Transverse colon (tissue), 4 donors: ENCODE measurements at regions not wholly inside any gene's neighbourhood (a gene's known extent, or its start where the extent isn't known, plus 50 kb on each side); places are given as distances from the start of the nearest gene placed in this dataset.

Experiments
- DNase-seq: peaks from one replicate; pipeline ENCODE4 v3.0.0-alpha.2; 2019
- H3K27ac ChIP-seq, 4 donors: fragments of 200-600 bp; sonication (generic); 2 replicates each; pipeline ENCODE4 v1.5.1; 2016 to 2018; ENCODE audit warnings: inconsistent platforms in 4 of 4
- H3K27me3 ChIP-seq: fragments of 200-600 bp; sonication (generic); 2 replicates; pipeline ENCODE4 v1.5.1; 2017; ENCODE audit warnings: inconsistent platforms
- H3K36me3 ChIP-seq, 4 donors: fragments of 200-600 bp; sonication (generic); 2 replicates each; pipeline ENCODE4 v1.5.1; 2017 to 2019; ENCODE audit warnings: inconsistent platforms in 4 of 4
- H3K4me1 ChIP-seq, 4 donors: fragments of 200-600 bp; sonication (generic); 2 replicates each; pipeline ENCODE4 v1.5.1; 2017 to 2020; ENCODE audit warnings: inconsistent platforms in 4 of 4
- H3K4me3 ChIP-seq, 4 donors: fragments of 200-600 bp; sonication (generic); 1 replicate in 1 of 4; 2 replicates in 3 of 4; pipeline versions ENCODE4 v1.5.1 to v1.6.1; 2017 to 2019; ENCODE audit warnings: inconsistent platforms in 4 of 4
- H3K9me3 ChIP-seq, 2 donors: fragments of 200-600 bp; sonication (generic); 2 replicates each; pipeline ENCODE4 v1.5.1; 2017 to 2019; ENCODE audit warnings: inconsistent platforms in 2 of 2
- EP300 ChIP-seq: sonication (generic); formaldehyde crosslinking; IDR thresholded peaks from one replicate; pipeline ENCODE4 v1.6.1; 2017; ENCODE audit warnings: antibody characterized with exemption, low read depth
- POLR2A ChIP-seq: fragments of 450-650 bp; IDR thresholded peaks from one replicate; pipeline ENCODE4 v1.6.1; 2016; ENCODE audit warnings: antibody characterized with exemption, mild to moderate bottlenecking, moderate library complexity
- POLR2AphosphoS5 ChIP-seq, 3 donors: sonication (generic); formaldehyde crosslinking; IDR thresholded peaks; one replicate each; pipeline ENCODE4 v1.6.1; 2016; ENCODE audit warnings: antibody characterized with exemption in 3 of 3
- WGBS, 2 donors: methylation state at CpG; one replicate each; pipeline ENCODE4 v1.1.5; 2018; ENCODE audit warnings: low coverage in 1 of 2; 5-methylcytosine and 5-hydroxymethylcytosine counted together
- in situ Hi-C, 4 donors: fragments of 200-750 bp; cut with MboI; loops; one replicate each; pipeline versions ENCODE4 v1.15.0 to v1.15.1; 2017; ENCODE audit warnings: low sequenced_read_pairs in 3 of 4, low pct_ligation_motif_present in 1 of 4, low pct_unique_long_range_greater_than_20kb in 1 of 4
- intact Hi-C: fragments of 100-400 bp; cut with DNase I; formaldehyde crosslinking; loops from one replicate; pipeline ENCODE4 v1.15.1; 2023; ENCODE audit warnings: low total_unique reads
- TF ChIP-seq, protein P1 (sequence below), 5 experiments: fragments of 200-600 bp in 3 of 5; fragments of 450-650 bp in 2 of 5; sonication (generic) in 3 of 5; IDR thresholded peaks; 1 replicate in 2 of 5; 2 replicates in 3 of 5; pipeline ENCODE4 v1.5.1; 2016 to 2017; ENCODE audit warnings: antibody characterized with exemption in 5 of 5, inconsistent platforms in 3 of 5, mild to moderate bottlenecking in 2 of 5, moderate library complexity in 1 of 5

- Histone ChIP-seq H3K36me3 (no peaks in the 10 kb centered on the region), H3K27me3 (no peaks in the 10 kb centered on the region), H3K4me1 (no peaks in the 10 kb centered on the region), H3K9me3 (no peaks in the 10 kb centered on the region), H3K4me3 (no peak overlapping the region), H3K27ac (no peak overlapping the region)
- TF ChIP-seq POLR2AphosphoS5 (IDR thresholded peaks at IDR 0.05): no peak
- in situ Hi-C loops (no loop called here), intact Hi-C loops (no loop called here)
- 60 to 82% methylated on average over 1 of the region's 1 CpG for WGBS, 2 donors
- no peak for DNase-seq
Measured at GRCh38 chr2:22194218-22194617, 1070.5 kb downstream of the TDRD15 start.

DNA sequence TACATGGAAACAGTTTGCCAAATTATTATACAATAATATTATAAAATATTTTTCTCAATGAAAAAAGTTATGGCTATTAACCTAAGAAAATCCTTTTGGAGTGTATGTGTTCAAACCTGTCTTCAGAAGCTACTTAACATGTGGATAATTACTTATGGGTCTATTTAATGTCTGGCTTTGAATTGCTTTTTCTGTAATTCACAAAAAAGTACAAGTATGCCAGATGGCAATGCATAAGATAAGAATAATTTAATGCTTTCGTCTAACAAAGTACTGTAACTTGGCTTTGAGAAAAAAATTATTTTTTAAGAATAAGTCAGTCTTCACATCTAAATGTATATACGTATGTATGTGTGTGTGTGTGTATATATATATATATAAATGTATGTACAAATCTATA lies 1073.0 kb downstream of the TDRD15 start:
- Histone ChIP-seq H3K4me1 (no peaks in the 10 kb centered on the region), H3K4me3 (no peak overlapping the region), H3K36me3 (no peaks in the 10 kb centered on the region), H3K27ac (no peak overlapping the region), H3K9me3 (no peaks in the 10 kb centered on the region), H3K27me3 (no peaks in the 10 kb centered on the region)
- in situ Hi-C loops: no loop called here
- TF ChIP-seq POLR2A: no peak
- WGBS, 2 donors: 81 to 82% methylated on average over 2 of the region's 2 CpGs
- no peak for DNase-seq
- intact Hi-C loops: no loop called here

- H3K4me1 ChIP-seq: no peaks in the 10 kb centered on the region
- H3K36me3 ChIP-seq: no peaks in the 10 kb centered on the region
- in situ Hi-C loops (no loop called here), intact Hi-C loops (no loop called here)
- no peaks in the 10 kb centered on the region for H3K9me3 ChIP-seq
- no peaks in the 10 kb centered on the region for H3K27me3 ChIP-seq
- DNase-seq: no peak
- no peak overlapping the region for H3K4me3 ChIP-seq
- H3K27ac ChIP-seq: no peak overlapping the region
- TF ChIP-seq POLR2AphosphoS5 (IDR thresholded peaks at IDR 0.05) (no peak), POLR2A (no peak), EP300 (no peak)
- TF ChIP-seq, protein P1, sequence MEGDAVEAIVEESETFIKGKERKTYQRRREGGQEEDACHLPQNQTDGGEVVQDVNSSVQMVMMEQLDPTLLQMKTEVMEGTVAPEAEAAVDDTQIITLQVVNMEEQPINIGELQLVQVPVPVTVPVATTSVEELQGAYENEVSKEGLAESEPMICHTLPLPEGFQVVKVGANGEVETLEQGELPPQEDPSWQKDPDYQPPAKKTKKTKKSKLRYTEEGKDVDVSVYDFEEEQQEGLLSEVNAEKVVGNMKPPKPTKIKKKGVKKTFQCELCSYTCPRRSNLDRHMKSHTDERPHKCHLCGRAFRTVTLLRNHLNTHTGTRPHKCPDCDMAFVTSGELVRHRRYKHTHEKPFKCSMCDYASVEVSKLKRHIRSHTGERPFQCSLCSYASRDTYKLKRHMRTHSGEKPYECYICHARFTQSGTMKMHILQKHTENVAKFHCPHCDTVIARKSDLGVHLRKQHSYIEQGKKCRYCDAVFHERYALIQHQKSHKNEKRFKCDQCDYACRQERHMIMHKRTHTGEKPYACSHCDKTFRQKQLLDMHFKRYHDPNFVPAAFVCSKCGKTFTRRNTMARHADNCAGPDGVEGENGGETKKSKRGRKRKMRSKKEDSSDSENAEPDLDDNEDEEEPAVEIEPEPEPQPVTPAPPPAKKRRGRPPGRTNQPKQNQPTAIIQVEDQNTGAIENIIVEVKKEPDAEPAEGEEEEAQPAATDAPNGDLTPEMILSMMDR (IDR thresholded peaks at IDR 0.05): no peak
- WGBS, 2 donors: 44 to 51% methylated on average over 4 to 9 of the region's 9 CpGs
Measured at GRCh38 chr2:22198381-22199283, 1074.9 kb downstream of the TDRD15 start.

DNA sequence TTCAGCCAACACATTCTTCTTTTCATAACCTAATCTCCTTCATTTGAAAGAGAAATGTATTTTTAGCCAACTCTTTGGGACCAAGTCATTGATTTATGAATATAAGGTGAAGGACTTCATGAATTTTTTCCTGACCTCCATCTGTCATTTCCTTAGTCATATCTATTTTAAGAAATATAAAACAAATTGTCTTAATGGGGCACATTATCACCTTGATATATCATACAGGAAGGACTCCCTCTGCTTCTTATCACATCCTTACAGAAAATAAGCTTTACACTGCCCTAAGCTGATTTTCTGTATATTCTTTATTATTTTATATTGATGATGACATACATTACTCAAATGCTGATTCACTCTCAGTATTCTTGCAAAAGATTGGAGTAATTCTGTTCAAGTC lies 1076.2 kb downstream of the TDRD15 start:
- no peaks in the 10 kb centered on the region for H3K9me3 ChIP-seq
- DNase-seq: no peak
- TF ChIP-seq POLR2AphosphoS5 (IDR thresholded peaks at IDR 0.05) (no peak), POLR2A (no peak), EP300 (no peak)
- TF ChIP-seq, protein P1 (IDR thresholded peaks at IDR 0.05): no peak
- in situ Hi-C loops: no loop called here
- H3K27ac ChIP-seq: no peak overlapping the region
- intact Hi-C loops: no loop called here
- H3K4me1 ChIP-seq: no peaks in the 10 kb centered on the region
- no peaks in the 10 kb centered on the region for H3K27me3 ChIP-seq
- H3K36me3 ChIP-seq: no peaks in the 10 kb centered on the region
- H3K4me3 ChIP-seq: no peak overlapping the region

GRCh38 chr2:22209545-22209944 lies 1085.8 kb downstream of the TDRD15 start:
- Histone ChIP-seq H3K9me3 (no peaks in the 10 kb centered on the region), H3K27me3 (no peaks in the 10 kb centered on the region), H3K36me3 (no peaks in the 10 kb centered on the region), H3K4me3 (no peak overlapping the region), H3K4me1 (no peaks in the 10 kb centered on the region), H3K27ac (no peak overlapping the region)
- in situ Hi-C loops (no loop called here), intact Hi-C loops (no loop called here)
- DNase-seq: no peak
- 78 to 84% methylated on average over 3 of the region's 3 CpGs for WGBS, 2 donors
- TF ChIP-seq EP300 (no peak), POLR2AphosphoS5 (IDR thresholded peaks at IDR 0.05) (no peak), POLR2A (no peak)
- TF ChIP-seq, protein P1 (IDR thresholded peaks at IDR 0.05): no peak
